ENCODE measurements at regions not wholly inside any gene's neighbourhood (a gene's known extent, or its start where the extent isn't known, plus 50 kb on each side); places are given as distances from the start of the nearest gene placed in this dataset.
A peak's percentile ranks its signal among the peaks of the same experiment; 100 is the strongest.

DNA sequence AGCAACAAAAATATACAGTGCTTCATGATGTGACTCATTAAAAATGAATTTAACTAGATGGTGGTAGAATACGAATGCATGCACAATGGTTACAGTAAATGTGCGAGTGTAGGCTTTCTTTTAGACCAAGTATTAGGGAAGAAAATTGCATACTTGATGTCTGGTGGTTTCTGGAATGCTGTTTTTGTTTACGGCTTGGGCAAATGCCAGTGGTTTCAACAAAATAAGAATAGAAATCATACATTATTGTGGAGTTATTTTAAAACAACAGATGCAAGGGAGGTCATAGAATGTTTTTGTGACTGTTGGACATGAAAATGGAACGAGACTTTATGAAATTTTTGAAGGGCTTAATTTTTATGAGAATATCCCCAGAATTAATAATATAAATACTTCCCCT is 580.9 kb downstream of the PLCL1 start:
- no peak for DNase-seq (ENCODE audit: low read depth in 1 of 2, low spot score in 1 of 2)
- TF ChIP-seq, protein P1, sequence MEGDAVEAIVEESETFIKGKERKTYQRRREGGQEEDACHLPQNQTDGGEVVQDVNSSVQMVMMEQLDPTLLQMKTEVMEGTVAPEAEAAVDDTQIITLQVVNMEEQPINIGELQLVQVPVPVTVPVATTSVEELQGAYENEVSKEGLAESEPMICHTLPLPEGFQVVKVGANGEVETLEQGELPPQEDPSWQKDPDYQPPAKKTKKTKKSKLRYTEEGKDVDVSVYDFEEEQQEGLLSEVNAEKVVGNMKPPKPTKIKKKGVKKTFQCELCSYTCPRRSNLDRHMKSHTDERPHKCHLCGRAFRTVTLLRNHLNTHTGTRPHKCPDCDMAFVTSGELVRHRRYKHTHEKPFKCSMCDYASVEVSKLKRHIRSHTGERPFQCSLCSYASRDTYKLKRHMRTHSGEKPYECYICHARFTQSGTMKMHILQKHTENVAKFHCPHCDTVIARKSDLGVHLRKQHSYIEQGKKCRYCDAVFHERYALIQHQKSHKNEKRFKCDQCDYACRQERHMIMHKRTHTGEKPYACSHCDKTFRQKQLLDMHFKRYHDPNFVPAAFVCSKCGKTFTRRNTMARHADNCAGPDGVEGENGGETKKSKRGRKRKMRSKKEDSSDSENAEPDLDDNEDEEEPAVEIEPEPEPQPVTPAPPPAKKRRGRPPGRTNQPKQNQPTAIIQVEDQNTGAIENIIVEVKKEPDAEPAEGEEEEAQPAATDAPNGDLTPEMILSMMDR (IDR thresholded peaks at IDR 0.05; ENCODE audit: low read depth, low read length): no peak
- no peaks in the 10 kb centered on the region for H3K4me1 ChIP-seq (ENCODE audit: low read depth)
- no peak overlapping the region for H3K4me3 ChIP-seq
- H3K27ac ChIP-seq: no peak overlapping the region
- no peaks in the 10 kb centered on the region for H3K9me3 ChIP-seq (ENCODE audit: low read depth)
- peaks cover 7% of the 10 kb centered on the region for H3K27me3 ChIP-seq
- no peaks in the 10 kb centered on the region for H3K36me3 ChIP-seq

DNA sequence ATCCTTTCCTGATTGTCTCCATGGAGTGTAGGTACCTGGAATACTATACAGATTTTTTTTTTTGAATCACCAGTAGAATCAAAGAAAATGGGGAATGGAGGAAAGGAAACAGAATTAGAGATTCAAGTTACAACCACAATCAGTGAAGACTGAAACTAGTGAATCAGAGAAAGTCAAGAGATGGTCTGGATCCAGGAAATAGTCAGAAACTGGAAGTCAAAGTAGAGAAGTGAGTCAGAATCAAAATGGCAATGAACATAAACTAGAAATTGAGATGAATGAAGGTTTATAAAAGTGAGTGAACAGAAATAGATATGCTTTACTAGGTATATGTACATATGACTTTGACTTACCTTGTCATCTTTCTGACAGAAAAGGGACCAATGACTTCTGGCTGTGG is 579.0 kb downstream of the PLCL1 start:
- peak in 1 of 2 donors; percentile 1 for DNase-seq (ENCODE audit: low read depth in 1 of 2, low spot score in 1 of 2)
- Histone ChIP-seq H3K9me3 (ENCODE audit: low read depth) (no peaks in the 10 kb centered on the region), H3K27ac (no peak overlapping the region), H3K4me3 (no peak overlapping the region), H3K36me3 (no peaks in the 10 kb centered on the region), H3K4me1 (ENCODE audit: low read depth) (no peaks in the 10 kb centered on the region), H3K27me3 (peaks cover 9% of the 10 kb centered on the region)
- TF ChIP-seq, protein P1 (IDR thresholded peaks at IDR 0.05; ENCODE audit: low read depth, low read length): no peak

DNA sequence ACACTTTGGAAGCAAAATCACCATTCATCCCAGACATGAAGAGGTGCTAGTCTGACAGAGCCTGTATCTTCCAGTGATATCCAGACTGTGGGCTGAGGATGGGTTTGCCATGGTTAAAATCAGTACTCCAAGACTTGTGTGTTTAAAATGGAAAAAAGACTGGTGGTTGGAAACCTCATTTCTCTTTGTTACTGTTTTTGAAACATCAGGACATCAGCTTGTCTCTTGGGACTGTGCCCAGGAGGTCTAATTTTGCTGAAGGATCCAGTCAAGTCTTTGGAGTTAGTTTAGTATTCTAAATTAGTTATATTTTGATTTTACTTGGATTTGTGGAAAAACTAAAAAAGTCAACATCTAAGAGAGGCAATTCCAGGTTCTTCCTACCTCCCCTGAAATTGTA is 578.4 kb downstream of the PLCL1 start:
- H3K27me3 ChIP-seq: peaks cover 9% of the 10 kb centered on the region
- H3K36me3 ChIP-seq: no peaks in the 10 kb centered on the region
- no peak overlapping the region for H3K27ac ChIP-seq
- no peaks in the 10 kb centered on the region for H3K4me1 ChIP-seq (ENCODE audit: low read depth)
- H3K4me3 ChIP-seq: no peak overlapping the region
- TF ChIP-seq, protein P1 (IDR thresholded peaks at IDR 0.05; ENCODE audit: low read depth, low read length): no peak
- no peak for DNase-seq (ENCODE audit: low read depth in 1 of 2, low spot score in 1 of 2)
- no peaks in the 10 kb centered on the region for H3K9me3 ChIP-seq (ENCODE audit: low read depth)

DNA sequence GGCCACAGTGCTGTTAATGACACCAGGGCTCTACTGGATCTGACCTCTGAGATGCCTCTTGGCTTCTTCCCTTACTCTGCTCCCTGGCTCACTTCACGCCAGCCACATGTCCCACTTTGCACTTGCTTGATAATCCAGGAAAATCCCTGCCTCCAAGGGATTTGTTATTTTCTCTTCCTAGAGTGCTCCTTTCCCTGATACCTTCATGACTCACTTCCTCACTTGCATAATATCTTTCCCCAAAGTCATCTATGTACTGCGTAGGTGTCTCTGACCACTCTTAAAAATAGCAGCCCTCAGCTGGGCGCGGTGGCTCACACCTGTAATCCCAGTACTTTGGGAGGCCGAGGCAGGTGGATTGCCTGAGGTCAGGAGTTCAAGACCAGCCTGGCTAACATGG is 572.3 kb downstream of the PLCL1 start:
- Histone ChIP-seq H3K36me3 (no peaks in the 10 kb centered on the region), H3K9me3 (ENCODE audit: low read depth) (no peaks in the 10 kb centered on the region), H3K27ac (no peak overlapping the region), H3K27me3 (peaks cover 5% of the 10 kb centered on the region), H3K4me1 (ENCODE audit: low read depth) (no peaks in the 10 kb centered on the region), H3K4me3 (no peak overlapping the region)
- TF ChIP-seq, protein P1 (IDR thresholded peaks at IDR 0.05; ENCODE audit: low read depth, low read length): no peak
- DNase-seq (ENCODE audit: low read depth in 1 of 2, low spot score in 1 of 2): peak in 1 of 2 donors; percentile 19

DNA sequence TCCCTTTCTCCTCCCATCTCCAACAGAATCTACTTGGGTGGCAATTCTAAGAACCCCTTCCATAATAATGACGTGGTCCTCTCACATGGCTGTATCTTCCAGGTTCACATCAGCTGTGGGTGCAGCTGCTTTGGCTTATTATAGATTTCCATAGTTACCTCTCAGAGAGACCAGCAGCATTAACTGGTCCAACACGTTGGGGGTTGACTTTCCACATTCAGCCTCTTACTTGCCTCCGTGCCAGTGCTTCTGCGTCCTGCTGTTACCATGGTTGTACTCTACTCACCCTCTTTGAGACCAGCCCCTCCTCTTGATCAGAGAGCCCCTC is 570.7 kb downstream of the PLCL1 start:
- no peaks in the 10 kb centered on the region for H3K36me3 ChIP-seq
- H3K27ac ChIP-seq: no peak overlapping the region
- no peak overlapping the region for H3K4me3 ChIP-seq
- no peaks in the 10 kb centered on the region for H3K9me3 ChIP-seq (ENCODE audit: low read depth)
- TF ChIP-seq, protein P1 (IDR thresholded peaks at IDR 0.05; ENCODE audit: low read depth, low read length): no peak
- peaks cover 3% of the 10 kb centered on the region for H3K27me3 ChIP-seq
- no peak for DNase-seq (ENCODE audit: low read depth in 1 of 2, low spot score in 1 of 2)
- no peaks in the 10 kb centered on the region for H3K4me1 ChIP-seq (ENCODE audit: low read depth)

Measured in cardiac muscle cell (in vitro differentiated cells and primary cell).